NCI-H2227 treated with DMSO at 0.1 percent for 48 hours (cell line): ENCODE measurements at regions not wholly inside any gene's neighbourhood (a gene's known extent, or its start where the extent isn't known, plus 50 kb on each side); places are given as distances from the start of the nearest gene placed in this dataset.

Source experiments
- DNase-seq: peaks from one replicate; lab custom pipeline; 2025; lab: John Stamatoyannopoulos, UW

GRCh38 chr4:123807866-123808265 lies 411.3 kb downstream of the SPRY1 start:
- no peak for DNase-seq

- no peak for DNase-seq
These were observed 413.3 kb downstream of the SPRY1 start for GRCh38 chr4:123809864-123810263.

GRCh38 chr4:123812066-123812390 lies 415.4 kb downstream of the SPRY1 start:
- DNase-seq: no peak

- no peak for DNase-seq
These were observed 417.3 kb downstream of the SPRY1 start for GRCh38 chr4:123813901-123814300.

GRCh38 chr4:123816462-123816861 lies 419.9 kb downstream of the SPRY1 start:
- DNase-seq: no peak

- no peak for DNase-seq
These were observed 420.6 kb downstream of the SPRY1 start for GRCh38 chr4:123817025-123817688.

GRCh38 chr4:123819362-123820035 lies 422.9 kb downstream of the SPRY1 start:
- DNase-seq: no peak

- DNase-seq: no peak
These were observed 425.3 kb downstream of the SPRY1 start for GRCh38 chr4:123821861-123822260.

- no peak for DNase-seq
These were observed 425.8 kb downstream of the SPRY1 start for GRCh38 chr4:123822353-123822752.

- DNase-seq: no peak
These were observed 426.6 kb downstream of the SPRY1 start for GRCh38 chr4:123823244-123823643.

- DNase-seq: no peak
These were observed 427.9 kb downstream of the SPRY1 start for GRCh38 chr4:123824524-123824923.

- DNase-seq: no peak
These were observed 429.1 kb downstream of the SPRY1 start for GRCh38 chr4:123825596-123826291.

GRCh38 chr4:123826896-123827295 lies 430.3 kb downstream of the SPRY1 start:
- no peak for DNase-seq

- no peak for DNase-seq
These were observed 430.9 kb downstream of the SPRY1 start for GRCh38 chr4:123827511-123827910.

- DNase-seq: no peak
These were observed 434.3 kb downstream of the SPRY1 start for GRCh38 chr4:123830930-123831329.

- DNase-seq: no peak
These were observed 435.8 kb downstream of the SPRY1 start for GRCh38 chr4:123832173-123833026.

- DNase-seq: no peak
These were observed 436.6 kb downstream of the SPRY1 start for GRCh38 chr4:123833171-123833643.

GRCh38 chr4:123835831-123836590 lies 439.4 kb downstream of the SPRY1 start:
- DNase-seq: no peak

GRCh38 chr4:123836851-123837595 lies 440.4 kb downstream of the SPRY1 start:
- no peak for DNase-seq

- no peak for DNase-seq
These were observed 441.9 kb downstream of the SPRY1 start for GRCh38 chr4:123838474-123838873.

GRCh38 chr4:123840197-123840596 lies 443.6 kb downstream of the SPRY1 start:
- no peak for DNase-seq
